HEK293 (cell line): ENCODE measurements at regions not wholly inside any gene's neighbourhood (a gene's known extent, or its start where the extent isn't known, plus 50 kb on each side); places are given as distances from the start of the nearest gene placed in this dataset.

Source experiments
- CTCF ChIA-PET: fragments of 350-600 bp; formaldehyde crosslinking; extraction: SDS; loops from one replicate; lab custom pipeline; 2021; ENCODE audit warnings: antibody characterized with exemption; lab: Yijun Ruan, JAX
- POLR2A ChIA-PET: fragments of 300-600 bp; formaldehyde crosslinking; extraction: SDS; loops from one replicate; lab custom pipeline; 2020; ENCODE audit warnings: antibody characterized with exemption, inconsistent platforms; lab: Yijun Ruan, JAX
- H3K27ac ChIP-seq: fragments of 200-500 bp; sonication (Bioruptor generic); 2 replicates; pipeline ENCODE4 v1.5.1; 2014; ENCODE audit warnings: low read depth, low read length, control low read depth, inconsistent platforms; ENCODE audit errors: extremely low read depth
- H3K36me3 ChIP-seq, 2 experiments: fragments of 200-500 bp in 1 of 2; sonication (Bioruptor generic) in 1 of 2; 1 replicate in 1 of 2; 2 replicates in 1 of 2; pipeline ENCODE4 v1.5.1; 2014 to 2017; ENCODE audit warnings: inconsistent platforms in 2 of 2, low read length in 2 of 2; ENCODE audit not compliant: control insufficient read depth in 2 of 2, insufficient read depth in 1 of 2
- H3K4me1 ChIP-seq: fragments of 200-500 bp; sonication (Bioruptor generic); 2 replicates; pipeline ENCODE4 v1.5.1; 2014; ENCODE audit warnings: mild to moderate bottlenecking, low read length, inconsistent platforms; ENCODE audit not compliant: control insufficient read depth, insufficient read depth
- H3K4me3 ChIP-seq: 2 replicates; pipeline ENCODE4 v1.5.1; 2011; ENCODE audit warnings: low read depth, mild to moderate bottlenecking, control low read depth, low read length, moderate library complexity
- H3K9me3 ChIP-seq: fragments of 200-500 bp; sonication (Bioruptor generic); 2 replicates; pipeline ENCODE4 v1.5.1; 2014; ENCODE audit warnings: low read depth, low read length, inconsistent platforms; ENCODE audit not compliant: control insufficient read depth, insufficient read depth
- KLF7 ChIP-seq: fragments of 450-650 bp; formaldehyde crosslinking; IDR thresholded peaks from 2 replicates; pipeline ENCODE4 v1.5.1; 2016; ENCODE audit warnings: missing biosample characterization, missing genetic modification characterization, borderline replicate concordance
- PRDM1 ChIP-seq: fragments of 450-650 bp; formaldehyde crosslinking; IDR thresholded peaks from 2 replicates; pipeline ENCODE4; 2016; ENCODE audit warnings: missing biosample characterization, missing genetic modification characterization
- REPIN1 ChIP-seq: fragments of 450-650 bp; formaldehyde crosslinking; IDR thresholded peaks from 2 replicates; pipeline ENCODE4 v1.5.1; 2017; ENCODE audit warnings: missing biosample characterization, missing genetic modification characterization, low read depth
- SCRT1 ChIP-seq: fragments of 450-650 bp; formaldehyde crosslinking; IDR thresholded peaks from 2 replicates; pipeline ENCODE4 v1.5.1; 2016; ENCODE audit warnings: missing biosample characterization, missing genetic modification characterization, borderline replicate concordance
- ZBTB1 ChIP-seq: fragments of 450-650 bp; formaldehyde crosslinking; IDR thresholded peaks from 2 replicates; pipeline ENCODE4 v1.5.1; 2016; ENCODE audit warnings: missing biosample characterization, missing genetic modification characterization
- ZNF138 ChIP-seq: fragments of 450-650 bp; formaldehyde crosslinking; IDR thresholded peaks from 2 replicates; pipeline ENCODE4 v1.5.1; 2016; ENCODE audit warnings: missing biosample characterization, missing genetic modification characterization, borderline replicate concordance
- ZNF16 ChIP-seq: fragments of 450-650 bp; formaldehyde crosslinking; IDR thresholded peaks from 2 replicates; pipeline ENCODE4 v1.5.1; 2016; ENCODE audit warnings: low read depth, missing biosample characterization, missing genetic modification characterization
- ZNF274 ChIP-seq, 2 experiments: fragments of 200-500 bp in 1 of 2; fragments of 450-650 bp in 1 of 2; sonication (Bioruptor generic) in 1 of 2; formaldehyde crosslinking in 1 of 2; IDR thresholded peaks; 2 replicates each; pipeline versions ENCODE4 v1.5.1 to v1.6.1; 2014 to 2016; ENCODE audit warnings: borderline replicate concordance in 1 of 2, inconsistent platforms in 1 of 2, low read length in 1 of 2, missing biosample characterization in 1 of 2, missing genetic modification characterization in 1 of 2
- ZNF366 ChIP-seq: fragments of 450-650 bp; formaldehyde crosslinking; conservative IDR thresholded peaks from 2 replicates; pipeline ENCODE4 v1.5.1; 2016; ENCODE audit warnings: missing biosample characterization, missing genetic modification characterization
- ZNF473 ChIP-seq: fragments of 450-650 bp; formaldehyde crosslinking; IDR thresholded peaks from 2 replicates; pipeline ENCODE4 v1.5.1; 2017; ENCODE audit warnings: missing biosample characterization, missing genetic modification characterization
- ZNF548 ChIP-seq: fragments of 450-650 bp; formaldehyde crosslinking; IDR thresholded peaks from 2 replicates; pipeline ENCODE4 v1.5.1; 2016; ENCODE audit warnings: missing biosample characterization, missing genetic modification characterization
- ZNF549 ChIP-seq: fragments of 450-650 bp; IDR thresholded peaks from 2 replicates; pipeline ENCODE4 v1.5.1; 2018; ENCODE audit warnings: missing biosample characterization, missing genetic modification characterization, mild to moderate bottlenecking, inconsistent platforms, moderate library complexity
- TF ChIP-seq, protein P1 (sequence below): fragments of 450-650 bp; formaldehyde crosslinking; IDR thresholded peaks from 2 replicates; pipeline ENCODE4 v1.5.1; 2016; ENCODE audit warnings: missing biosample characterization, missing genetic modification characterization, borderline replicate concordance
- TF ChIP-seq, protein P2 (sequence below): fragments of 450-650 bp; formaldehyde crosslinking; IDR thresholded peaks from 2 replicates; pipeline ENCODE4 v1.5.1; 2016; ENCODE audit warnings: missing biosample characterization, missing genetic modification characterization
- TF ChIP-seq, protein P3 (sequence below): fragments of 450-650 bp; formaldehyde crosslinking; IDR thresholded peaks from 2 replicates; pipeline ENCODE4 v1.5.1; 2017; ENCODE audit warnings: missing biosample characterization, missing genetic modification characterization

DNA sequence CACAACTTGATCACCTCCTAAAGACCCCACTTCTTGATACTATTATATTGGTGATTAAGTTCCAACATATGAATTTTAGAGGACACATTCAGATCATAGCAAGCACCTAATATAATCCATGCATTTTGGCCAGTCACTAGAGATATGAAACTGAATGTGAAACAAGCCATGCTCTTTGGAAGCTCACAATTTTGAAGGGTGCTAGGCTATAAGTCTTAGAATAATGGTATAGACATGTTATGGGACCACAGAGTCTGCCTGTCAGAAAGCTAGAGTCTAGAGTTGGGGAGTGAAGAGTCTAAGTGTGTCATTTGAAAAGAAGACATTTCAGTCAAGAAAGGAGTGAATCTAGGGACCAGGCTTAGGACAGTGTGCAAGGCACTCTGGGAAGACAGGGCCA, 186.4 kb upstream of the SLC24A5 start:
- CTCF ChIA-PET, result no interaction called here
- Histone ChIP-seq H3K4me1 (no peaks in the 10 kb centered on the region), H3K9me3 (no peaks in the 10 kb centered on the region), H3K36me3 (no peaks in the 10 kb centered on the region), H3K4me3 (no peak overlapping the region), H3K27ac (no peak overlapping the region)
- POLR2A ChIA-PET, result no interaction called here
- no peak for TF ChIP-seq ZNF549
- no peak for TF ChIP-seq ZNF274 (IDR thresholded peaks at IDR 0.05; ENCODE audit: low read length)
- no peak for TF ChIP-seq ZNF274 (tag by site-specific recombination; IDR thresholded peaks at IDR 0.05; ENCODE audit: borderline replicate concordance)
- TF ChIP-seq ZNF548, result no peak
- no peak for TF ChIP-seq KLF7 (tag by site-specific recombination)
- TF ChIP-seq, protein P1, sequence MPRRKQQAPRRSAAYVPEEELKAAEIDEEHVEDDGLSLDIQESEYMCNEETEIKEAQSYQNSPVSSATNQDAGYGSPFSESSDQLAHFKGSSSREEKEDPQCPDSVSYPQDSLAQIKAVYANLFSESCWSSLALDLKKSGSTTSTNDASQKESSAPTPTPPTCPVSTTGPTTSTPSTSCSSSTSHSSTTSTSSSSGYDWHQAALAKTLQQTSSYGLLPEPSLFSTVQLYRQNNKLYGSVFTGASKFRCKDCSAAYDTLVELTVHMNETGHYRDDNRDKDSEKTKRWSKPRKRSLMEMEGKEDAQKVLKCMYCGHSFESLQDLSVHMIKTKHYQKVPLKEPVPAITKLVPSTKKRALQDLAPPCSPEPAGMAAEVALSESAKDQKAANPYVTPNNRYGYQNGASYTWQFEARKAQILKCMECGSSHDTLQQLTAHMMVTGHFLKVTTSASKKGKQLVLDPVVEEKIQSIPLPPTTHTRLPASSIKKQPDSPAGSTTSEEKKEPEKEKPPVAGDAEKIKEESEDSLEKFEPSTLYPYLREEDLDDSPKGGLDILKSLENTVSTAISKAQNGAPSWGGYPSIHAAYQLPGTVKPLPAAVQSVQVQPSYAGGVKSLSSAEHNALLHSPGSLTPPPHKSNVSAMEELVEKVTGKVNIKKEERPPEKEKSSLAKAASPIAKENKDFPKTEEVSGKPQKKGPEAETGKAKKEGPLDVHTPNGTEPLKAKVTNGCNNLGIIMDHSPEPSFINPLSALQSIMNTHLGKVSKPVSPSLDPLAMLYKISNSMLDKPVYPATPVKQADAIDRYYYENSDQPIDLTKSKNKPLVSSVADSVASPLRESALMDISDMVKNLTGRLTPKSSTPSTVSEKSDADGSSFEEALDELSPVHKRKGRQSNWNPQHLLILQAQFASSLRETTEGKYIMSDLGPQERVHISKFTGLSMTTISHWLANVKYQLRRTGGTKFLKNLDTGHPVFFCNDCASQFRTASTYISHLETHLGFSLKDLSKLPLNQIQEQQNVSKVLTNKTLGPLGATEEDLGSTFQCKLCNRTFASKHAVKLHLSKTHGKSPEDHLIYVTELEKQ (tag by site-specific recombination), result no peak
- TF ChIP-seq REPIN1 (tag by site-specific recombination), result no peak
- TF ChIP-seq ZNF473 (tag by site-specific recombination), result no peak
- no peak for TF ChIP-seq ZBTB1
- TF ChIP-seq, protein P2, sequence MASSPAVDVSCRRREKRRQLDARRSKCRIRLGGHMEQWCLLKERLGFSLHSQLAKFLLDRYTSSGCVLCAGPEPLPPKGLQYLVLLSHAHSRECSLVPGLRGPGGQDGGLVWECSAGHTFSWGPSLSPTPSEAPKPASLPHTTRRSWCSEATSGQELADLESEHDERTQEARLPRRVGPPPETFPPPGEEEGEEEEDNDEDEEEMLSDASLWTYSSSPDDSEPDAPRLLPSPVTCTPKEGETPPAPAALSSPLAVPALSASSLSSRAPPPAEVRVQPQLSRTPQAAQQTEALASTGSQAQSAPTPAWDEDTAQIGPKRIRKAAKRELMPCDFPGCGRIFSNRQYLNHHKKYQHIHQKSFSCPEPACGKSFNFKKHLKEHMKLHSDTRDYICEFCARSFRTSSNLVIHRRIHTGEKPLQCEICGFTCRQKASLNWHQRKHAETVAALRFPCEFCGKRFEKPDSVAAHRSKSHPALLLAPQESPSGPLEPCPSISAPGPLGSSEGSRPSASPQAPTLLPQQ, result no peak
- no peak for TF ChIP-seq ZNF138 (tag by site-specific recombination)
- TF ChIP-seq, protein P3, sequence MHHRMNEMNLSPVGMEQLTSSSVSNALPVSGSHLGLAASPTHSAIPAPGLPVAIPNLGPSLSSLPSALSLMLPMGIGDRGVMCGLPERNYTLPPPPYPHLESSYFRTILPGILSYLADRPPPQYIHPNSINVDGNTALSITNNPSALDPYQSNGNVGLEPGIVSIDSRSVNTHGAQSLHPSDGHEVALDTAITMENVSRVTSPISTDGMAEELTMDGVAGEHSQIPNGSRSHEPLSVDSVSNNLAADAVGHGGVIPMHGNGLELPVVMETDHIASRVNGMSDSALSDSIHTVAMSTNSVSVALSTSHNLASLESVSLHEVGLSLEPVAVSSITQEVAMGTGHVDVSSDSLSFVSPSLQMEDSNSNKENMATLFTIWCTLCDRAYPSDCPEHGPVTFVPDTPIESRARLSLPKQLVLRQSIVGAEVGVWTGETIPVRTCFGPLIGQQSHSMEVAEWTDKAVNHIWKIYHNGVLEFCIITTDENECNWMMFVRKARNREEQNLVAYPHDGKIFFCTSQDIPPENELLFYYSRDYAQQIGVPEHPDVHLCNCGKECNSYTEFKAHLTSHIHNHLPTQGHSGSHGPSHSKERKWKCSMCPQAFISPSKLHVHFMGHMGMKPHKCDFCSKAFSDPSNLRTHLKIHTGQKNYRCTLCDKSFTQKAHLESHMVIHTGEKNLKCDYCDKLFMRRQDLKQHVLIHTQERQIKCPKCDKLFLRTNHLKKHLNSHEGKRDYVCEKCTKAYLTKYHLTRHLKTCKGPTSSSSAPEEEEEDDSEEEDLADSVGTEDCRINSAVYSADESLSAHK (tag by site-specific recombination), result no peak
- TF ChIP-seq SCRT1 (tag by site-specific recombination), result no peak

DNA sequence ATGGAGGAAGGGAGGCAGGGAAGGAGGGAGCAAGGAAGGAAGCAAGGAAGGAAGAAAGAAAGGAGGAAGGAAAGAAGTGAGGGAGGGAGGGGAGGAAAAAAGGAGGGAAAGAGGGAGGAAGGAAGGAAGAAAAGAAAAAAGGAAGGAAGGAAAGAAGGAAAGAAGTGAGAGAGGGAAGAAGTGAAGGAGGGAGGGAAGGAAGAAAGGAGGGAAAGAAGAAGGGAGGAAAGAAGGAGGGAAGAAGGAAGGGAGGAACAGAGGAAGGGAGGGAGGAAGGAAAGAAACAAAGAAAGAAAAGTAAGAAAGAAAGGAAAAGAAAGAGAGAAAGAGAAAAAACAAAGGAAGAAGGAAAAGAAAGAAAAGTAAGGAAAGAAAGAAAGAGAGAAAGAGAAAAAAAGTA, 183.0 kb upstream of the SLC24A5 start:
- CTCF ChIA-PET, result no interaction called here
- no peaks in the 10 kb centered on the region for H3K9me3 ChIP-seq
- no peak overlapping the region for H3K27ac ChIP-seq
- H3K36me3 ChIP-seq, result no peaks in the 10 kb centered on the region
- no peaks in the 10 kb centered on the region for H3K4me1 ChIP-seq
- H3K4me3 ChIP-seq, result no peak overlapping the region
- TF ChIP-seq ZNF366 (tag by site-specific recombination), result peak; percentile 85
- no peak for TF ChIP-seq ZNF16 (tag by site-specific recombination)
- TF ChIP-seq PRDM1 (tag by site-specific recombination), result peak; percentile 49; the same call in 1 of the 2 replicates
- TF ChIP-seq, all 188 proteins: peak for 2
- POLR2A ChIA-PET, result no interaction called here
